ENCODE measurements at regions not wholly inside any gene's neighbourhood (a gene's known extent, or its start where the extent isn't known, plus 50 kb on each side); places are given as distances from the start of the nearest gene placed in this dataset.

GRCh38 chr6:122143813-122144601 is 255.4 kb upstream of the HSF2 start:
- TF ChIP-seq CTCF (IDR thresholded peaks at IDR 0.05; ENCODE audit: insufficient read depth, low read length): no peak
- no peak for TF ChIP-seq GABPA (IDR thresholded peaks at IDR 0.05; ENCODE audit: low read depth)
- TF ChIP-seq POLR2AphosphoS5 (IDR thresholded peaks at IDR 0.05; ENCODE audit: low read depth): no peak
- TF ChIP-seq REST (IDR thresholded peaks at IDR 0.05; ENCODE audit: insufficient replicate concordance, low read depth): no peak
